ENCODE measurements at regions not wholly inside any gene's neighbourhood (a gene's known extent, or its start where the extent isn't known, plus 50 kb on each side); places are given as distances from the start of the nearest gene placed in this dataset.
"Not testable (repeated sequence)": the region's sequence is repeated elsewhere in the genome, so short reads cannot be mapped to it uniquely, and the experiment has no call there.

DNA sequence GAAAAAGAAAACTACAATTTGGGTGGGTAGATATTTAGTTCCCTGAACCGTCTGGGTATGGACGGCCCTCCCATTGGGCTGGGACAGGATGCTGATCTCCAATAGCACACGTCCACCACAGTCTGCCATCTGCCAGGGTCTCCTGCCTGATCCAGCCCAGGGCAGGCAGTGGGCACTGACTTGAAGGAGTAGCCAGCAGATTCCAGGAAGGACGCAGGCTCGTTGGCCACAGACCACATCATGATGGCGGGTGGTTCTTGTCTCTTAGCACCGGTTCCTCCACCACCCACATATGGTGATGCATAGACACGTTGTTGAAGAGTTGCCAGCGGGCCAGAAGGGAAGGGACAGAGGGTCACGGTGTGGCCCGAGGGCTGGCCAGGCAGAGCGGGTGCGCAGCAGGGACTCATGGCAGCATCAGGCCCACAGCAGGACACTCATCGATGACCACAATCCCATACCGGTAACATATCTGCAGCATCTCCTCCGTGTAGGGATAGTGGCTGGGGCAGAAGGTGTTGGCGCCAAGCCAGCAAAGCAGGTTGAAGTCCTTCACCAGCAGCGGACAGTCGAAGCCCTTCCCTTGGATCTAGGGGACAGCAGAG lies 155.8 kb upstream of the FAM174A start:
- not testable (repeated sequence) for DNase-seq

DNA sequence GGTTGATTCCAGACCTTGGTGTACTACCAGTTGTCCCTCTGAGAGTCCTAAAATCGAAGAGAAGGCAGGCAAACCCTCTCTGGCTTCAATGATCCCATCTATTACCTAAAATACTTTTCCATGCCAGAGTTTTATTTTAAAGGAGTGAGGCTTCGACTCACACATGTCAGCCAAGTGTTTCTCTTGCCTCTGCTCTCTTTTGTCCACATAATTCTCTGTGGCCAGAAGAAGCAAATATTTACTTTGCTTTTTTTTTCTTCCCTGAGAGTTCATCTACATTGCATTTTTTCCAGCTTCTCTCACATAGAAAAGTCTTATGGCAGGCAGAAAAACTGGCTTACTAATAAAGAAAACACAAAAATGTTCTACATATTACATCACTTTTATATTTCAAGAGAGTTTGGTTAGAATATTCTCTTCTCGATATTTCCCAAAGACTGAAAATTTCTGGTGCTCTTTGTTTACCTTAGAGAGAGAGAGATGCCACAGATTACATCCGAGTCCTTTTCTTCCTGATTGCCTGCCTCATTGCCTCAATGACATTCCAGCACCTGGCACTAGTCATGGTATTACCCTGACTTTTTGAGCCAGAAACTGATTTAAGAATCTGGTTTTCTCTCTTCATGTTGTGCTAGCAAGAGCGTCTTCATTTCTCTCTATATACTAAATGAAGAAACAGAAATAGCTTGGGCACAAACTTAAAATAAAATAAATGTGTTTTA lies 170.3 kb upstream of the FAM174A start:
- DNase-seq: not testable (repeated sequence)

DNA sequence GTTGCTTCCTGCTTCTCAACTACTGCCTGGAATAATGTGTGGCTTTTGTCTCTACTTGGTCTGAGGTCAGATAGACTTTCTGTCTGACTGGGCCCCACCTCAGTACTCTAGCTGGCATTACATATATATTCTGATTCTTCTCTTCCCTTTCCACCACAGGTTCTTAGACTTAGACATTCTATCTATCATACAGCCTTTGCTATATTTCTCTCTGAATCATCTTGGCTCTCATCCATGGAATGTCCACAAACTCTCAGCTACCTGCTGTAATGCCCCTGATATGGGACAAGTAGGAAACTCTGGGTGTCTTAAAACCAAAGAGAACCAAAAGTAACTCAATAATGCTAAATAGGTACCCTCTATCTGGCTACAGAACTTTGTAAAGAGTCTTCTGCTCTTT lies 170.8 kb upstream of the FAM174A start:
- DNase-seq: not testable (repeated sequence)

GRCh38 chr5:100359998-100360397 lies 175.2 kb upstream of the FAM174A start:
- DNase-seq: not testable (repeated sequence)

GRCh38 chr5:100346269-100346668 lies 188.9 kb upstream of the FAM174A start:
- DNase-seq: not testable (repeated sequence)

DNA sequence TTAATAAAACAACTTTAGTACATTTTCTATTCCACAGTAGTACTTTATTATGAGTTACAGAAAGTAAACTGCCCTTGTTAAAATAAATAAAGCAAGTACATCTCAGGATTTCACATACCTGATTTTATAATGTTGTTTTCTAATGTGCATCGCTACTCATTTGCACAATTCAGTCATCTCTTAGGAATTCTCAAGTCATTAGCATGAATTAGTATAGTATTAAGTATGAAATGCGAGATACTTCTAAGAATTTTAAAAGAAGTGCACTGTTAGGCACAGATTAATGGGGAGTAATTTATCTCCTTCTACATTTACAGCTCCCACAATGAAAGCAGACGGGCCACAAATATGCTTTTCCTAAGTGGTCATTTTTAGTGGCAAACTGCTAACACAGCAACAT lies 193.7 kb upstream of the FAM174A start:
- not testable (repeated sequence) for DNase-seq

- DNase-seq: no peak
Measured at GRCh38 chr5:100322483-100322882, 212.7 kb upstream of the FAM174A start.

DNA sequence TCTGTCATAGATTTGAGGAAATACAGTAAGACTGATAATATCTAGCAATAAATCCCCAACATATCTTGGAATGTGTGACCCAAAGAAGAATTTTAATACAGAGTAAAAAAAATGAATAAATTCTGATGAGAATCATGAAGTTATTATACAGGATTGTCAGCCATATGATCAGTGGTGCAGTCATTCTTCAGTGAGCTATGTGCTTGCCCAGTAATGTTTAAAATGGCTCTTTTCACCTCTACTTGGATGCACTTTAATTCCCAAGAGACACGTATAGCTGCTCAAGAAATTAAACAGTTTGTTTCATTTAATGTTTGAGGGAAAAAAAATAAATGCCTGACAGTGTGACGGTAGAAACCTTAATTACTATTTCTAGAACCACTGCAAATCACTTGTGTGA lies 215.3 kb upstream of the FAM174A start:
- DNase-seq: no peak

DNA sequence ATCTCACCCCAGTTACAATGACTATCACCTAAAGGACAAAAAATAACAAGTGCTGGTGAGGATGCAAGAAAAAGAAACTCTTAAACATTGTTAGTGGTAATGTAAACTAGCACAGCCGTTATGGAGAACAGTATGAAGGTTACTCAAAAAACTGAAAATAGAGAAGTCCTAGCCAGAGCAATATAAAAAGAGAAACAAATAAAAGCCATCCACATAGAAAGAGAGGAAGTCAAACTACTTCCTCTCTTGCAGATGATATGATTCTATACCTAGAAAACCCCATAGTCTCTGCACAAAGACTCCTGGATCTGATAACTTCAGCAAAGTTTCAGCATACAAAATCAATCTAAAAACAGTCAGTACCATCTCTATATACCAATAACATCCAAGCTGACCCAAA lies 221.5 kb upstream of the FAM174A start:
- DNase-seq: no peak

GRCh38 chr5:100311806-100312205 lies 223.4 kb upstream of the FAM174A start:
- DNase-seq: no peak

DNA sequence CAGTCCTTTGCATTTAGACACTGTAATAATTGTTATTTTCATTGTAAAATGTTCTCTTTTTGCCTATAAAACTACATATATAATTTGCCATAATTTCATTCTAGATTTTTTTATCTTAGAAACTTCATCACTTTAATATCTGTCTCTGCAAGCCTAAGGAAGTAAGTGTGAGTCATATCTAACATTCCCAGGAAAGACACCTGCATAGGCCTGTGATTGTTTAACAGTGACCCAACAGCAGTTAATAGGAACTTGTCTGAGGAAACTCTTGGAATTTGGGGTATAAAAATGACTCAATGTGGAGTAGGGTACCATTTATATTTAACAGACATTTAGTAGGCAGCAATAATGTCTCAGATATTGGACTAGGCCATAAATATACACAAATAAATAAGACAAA lies 229.2 kb upstream of the FAM174A start:
- DNase-seq: no peak

- no peak for DNase-seq
Measured at GRCh38 chr5:100303216-100303615, 232.0 kb upstream of the FAM174A start.

DNA sequence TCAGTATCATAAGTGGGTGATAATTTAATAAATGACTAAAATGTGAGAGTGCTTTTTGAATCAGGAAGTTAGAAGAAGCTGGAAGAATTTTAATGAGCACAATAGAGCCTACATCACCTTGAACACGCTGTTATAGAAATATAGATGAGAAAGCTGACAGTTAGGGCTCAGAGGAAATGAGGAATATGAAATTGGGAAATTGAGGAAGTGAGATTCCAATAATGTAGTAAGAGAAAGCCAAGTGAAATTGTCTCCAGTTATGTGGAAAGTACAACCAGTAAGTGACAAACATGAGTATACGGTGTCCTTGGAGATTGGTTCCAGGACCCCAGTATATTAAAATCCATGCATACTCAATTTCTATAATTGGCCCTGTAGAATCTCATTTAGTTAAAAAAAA lies 235.9 kb upstream of the FAM174A start:
- DNase-seq: no peak

DNA sequence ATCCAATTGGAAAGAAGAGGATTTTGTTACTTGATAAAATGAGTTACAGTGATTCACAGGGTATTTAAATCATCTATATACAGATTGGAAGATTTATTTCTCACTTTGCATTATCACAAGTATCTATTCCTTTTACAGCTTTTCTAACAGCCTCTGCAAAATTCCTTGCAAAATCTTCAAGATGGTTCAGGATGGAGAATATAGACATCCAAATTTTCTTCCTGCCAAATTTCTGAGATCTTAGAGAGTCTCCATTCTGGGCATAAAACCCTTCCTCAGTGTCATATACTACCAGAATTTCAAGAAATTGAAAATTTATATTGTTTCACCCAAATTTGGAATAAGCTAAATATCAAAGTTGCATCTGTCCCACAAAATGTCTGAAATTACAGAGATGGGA lies 259.1 kb upstream of the FAM174A start:
- DNase-seq: no peak

GRCh38 chr5:100275631-100276030 lies 259.5 kb upstream of the FAM174A start:
- DNase-seq: no peak

DNA sequence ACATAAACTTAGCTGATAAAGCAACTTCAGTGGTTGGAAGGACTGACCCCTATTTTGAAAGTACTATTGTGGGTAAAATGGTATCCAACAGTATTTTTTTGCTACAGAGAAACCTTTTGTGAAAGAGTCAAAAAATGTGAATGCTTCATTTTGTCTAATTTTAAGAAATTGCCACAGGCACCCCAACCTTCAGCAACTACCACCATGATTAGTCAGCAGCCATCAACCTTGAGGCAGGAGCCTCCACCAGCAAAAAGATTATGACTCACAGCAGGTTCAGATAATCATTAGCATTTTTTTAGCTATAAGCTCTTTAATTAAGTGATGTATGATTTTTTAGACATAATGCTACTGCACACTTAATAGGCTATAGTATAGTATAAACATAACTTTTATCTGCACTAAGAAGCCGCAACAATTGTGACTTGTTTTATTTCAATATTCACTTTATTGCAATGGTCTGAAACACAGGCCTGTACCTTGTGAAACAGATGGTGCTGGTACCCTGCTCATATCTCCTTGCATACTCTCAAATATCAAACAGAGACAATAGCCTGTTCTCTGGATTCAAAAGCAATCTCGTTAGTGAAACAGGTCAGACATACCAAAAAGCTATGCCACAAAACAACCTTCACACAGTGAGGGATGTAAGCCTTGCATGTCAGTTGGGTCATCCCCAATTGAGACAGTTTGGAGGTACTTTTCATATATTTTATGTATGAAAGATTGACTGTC lies 261.2 kb upstream of the FAM174A start:
- DNase-seq: no peak

DNA sequence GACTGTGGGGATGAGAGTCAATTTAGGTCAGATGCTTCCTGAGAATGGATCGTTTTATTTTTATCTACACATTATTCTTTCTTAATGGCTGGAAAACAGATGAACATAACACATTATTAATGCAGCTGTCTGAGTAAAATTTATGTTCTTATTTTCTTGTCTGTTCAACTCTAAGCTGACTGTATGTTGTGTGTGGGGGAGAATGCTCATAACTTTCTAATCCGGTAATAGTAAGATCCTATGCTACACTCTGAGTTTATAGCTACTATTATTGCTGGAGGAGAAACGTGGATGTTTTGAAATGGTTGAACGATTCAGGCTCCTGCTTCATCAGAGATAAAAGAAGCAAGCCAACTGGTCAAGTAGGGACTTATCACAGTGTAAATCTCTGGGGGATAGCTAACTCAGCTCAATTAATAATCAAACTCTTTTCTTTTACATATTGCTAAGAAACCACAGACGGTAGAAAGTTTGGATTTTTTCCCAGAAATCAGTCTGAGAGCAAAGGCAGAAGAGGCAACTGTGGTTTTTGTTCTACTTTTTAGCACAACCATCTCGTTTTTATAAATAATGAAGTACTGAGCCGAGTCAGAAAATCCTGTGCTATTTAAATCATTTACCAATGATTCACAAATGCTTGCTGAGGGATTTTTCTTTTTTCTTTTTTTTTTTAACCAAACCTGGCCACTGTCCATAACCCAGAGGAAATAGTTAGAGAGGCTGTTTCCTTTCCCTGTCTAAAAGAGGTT lies 265.0 kb upstream of the FAM174A start:
- DNase-seq: peak; percentile 10

- no peak for DNase-seq
Measured at GRCh38 chr5:100260968-100261367, 274.2 kb upstream of the FAM174A start.

- DNase-seq: no peak
Measured at GRCh38 chr5:100252944-100253343, 282.2 kb upstream of the FAM174A start.

GRCh38 chr5:100252037-100252436 lies 283.1 kb upstream of the FAM174A start:
- no peak for DNase-seq

DNA sequence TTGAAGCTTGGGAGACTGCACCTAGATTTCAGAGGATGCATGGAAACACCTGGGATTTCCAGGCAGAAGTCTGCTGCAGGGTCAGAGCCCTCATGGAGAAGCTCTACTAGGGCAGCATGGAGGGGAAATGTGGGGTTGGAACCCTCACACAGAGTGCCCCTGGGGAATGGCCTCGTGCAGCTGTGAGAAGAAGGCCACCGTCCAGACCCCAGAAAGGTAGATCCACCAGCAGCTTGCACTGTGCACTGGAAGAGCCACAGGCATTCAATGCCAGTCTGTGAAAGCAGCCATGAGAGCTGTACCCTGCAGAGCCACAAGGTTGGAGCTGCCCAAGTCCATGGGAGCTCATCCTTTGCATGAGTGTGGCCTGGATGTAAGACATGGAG lies 285.3 kb upstream of the FAM174A start:
- DNase-seq: no peak

DNA sequence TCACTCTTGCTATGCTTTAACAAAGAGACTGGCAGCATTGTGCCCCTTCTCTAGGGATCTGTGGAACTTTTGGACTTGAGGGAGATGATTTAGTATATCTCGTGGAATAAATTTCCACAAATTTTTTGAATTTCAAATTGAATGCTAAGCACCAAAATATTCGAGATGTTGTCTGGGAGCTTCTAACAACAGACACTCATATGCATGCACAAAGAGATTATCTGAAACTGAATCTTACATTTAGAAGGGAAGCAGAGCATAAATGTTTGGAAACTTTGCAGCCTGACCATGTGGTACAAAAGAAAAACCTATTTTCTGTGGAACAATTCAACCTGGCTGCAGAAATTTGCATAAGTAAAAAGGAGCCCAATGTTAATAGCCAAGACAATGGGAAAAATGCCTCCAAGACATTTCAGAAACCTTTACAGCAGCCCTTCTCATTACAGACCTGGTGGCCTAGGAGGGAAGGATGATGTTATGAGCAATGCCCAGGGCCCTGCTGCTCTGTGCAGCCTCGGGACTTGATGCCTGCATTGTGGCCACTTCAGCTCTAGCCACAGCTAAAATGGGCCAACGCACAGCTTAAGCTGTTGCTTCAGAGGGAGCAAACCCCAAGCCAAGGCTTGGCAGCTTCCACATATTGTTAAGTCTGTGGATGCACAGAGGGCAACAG lies 285.8 kb upstream of the FAM174A start:
- DNase-seq: no peak

GRCh38 chr5:100232736-100233135 lies 302.4 kb upstream of the FAM174A start:
- DNase-seq: peak; percentile 37
